Mucosa of rectum (tissue), 2 donors: ENCODE measurements at regions not wholly inside any gene's neighbourhood (a gene's known extent, or its start where the extent isn't known, plus 50 kb on each side); places are given as distances from the start of the nearest gene placed in this dataset.

ENCODE experiments used
- H3K27ac ChIP-seq, 2 donors: one replicate each; pipeline ENCODE4 v1.7.0; 2013; ENCODE audit warnings: inconsistent platforms in 2 of 2, low read depth in 2 of 2, low read length in 2 of 2
- H3K27me3 ChIP-seq, 2 donors: one replicate each; pipeline ENCODE4 v1.7.0; 2013; ENCODE audit warnings: low read length in 2 of 2; ENCODE audit not compliant: control insufficient read depth in 2 of 2, insufficient read depth in 2 of 2
- H3K36me3 ChIP-seq, 2 donors: one replicate each; pipeline ENCODE4 v1.7.0; 2013; ENCODE audit warnings: low read length in 2 of 2; ENCODE audit not compliant: control insufficient read depth in 2 of 2, insufficient read depth in 2 of 2
- H3K4me1 ChIP-seq, 2 donors: one replicate each; pipeline ENCODE4 v1.7.0; 2013; ENCODE audit warnings: low read length in 2 of 2, mild to moderate bottlenecking in 1 of 2; ENCODE audit not compliant: control insufficient read depth in 2 of 2, insufficient read depth in 2 of 2
- H3K4me3 ChIP-seq, 2 donors: one replicate each; pipeline ENCODE4 v1.7.0; 2013; ENCODE audit warnings: low read length in 2 of 2
- H3K9ac ChIP-seq, 2 donors: one replicate each; pipeline ENCODE4 v1.7.0; 2013; ENCODE audit warnings: low read length in 2 of 2, low read depth in 1 of 2, mild to moderate bottlenecking in 1 of 2
- H3K9me3 ChIP-seq, 2 donors: one replicate each; pipeline ENCODE4 v1.7.0; 2013; ENCODE audit warnings: low read length in 2 of 2; ENCODE audit not compliant: control insufficient read depth in 2 of 2
- donor health status: healthy.
- donor health status: Normal muscosa, but diverticular disease.

GRCh38 chr11:11113626-11114025 is 239.4 kb downstream of the CSNK2A3 start:
- H3K27ac ChIP-seq = no peak overlapping the region
- no peak overlapping the region for H3K4me3 ChIP-seq
- H3K27me3 ChIP-seq = no peaks in the 10 kb centered on the region
- H3K36me3 ChIP-seq = no peaks in the 10 kb centered on the region
- no peak overlapping the region for H3K9ac ChIP-seq
- H3K4me1 ChIP-seq = no peaks in the 10 kb centered on the region
- no peaks in the 10 kb centered on the region for H3K9me3 ChIP-seq

GRCh38 chr11:11108026-11108425 is 245.0 kb downstream of the CSNK2A3 start:
- Histone ChIP-seq H3K27me3 (no peaks in the 10 kb centered on the region), H3K27ac (no peak overlapping the region)

GRCh38 chr11:11107076-11107723 is 245.8 kb downstream of the CSNK2A3 start:
- no peak overlapping the region for H3K27ac ChIP-seq
- no peaks in the 10 kb centered on the region for H3K4me1 ChIP-seq
- no peaks in the 10 kb centered on the region for H3K27me3 ChIP-seq
- no peak overlapping the region for H3K9ac ChIP-seq
- no peaks in the 10 kb centered on the region for H3K36me3 ChIP-seq
- peaks cover 0 to 2% of the 10 kb centered on the region in 2 donors for H3K9me3 ChIP-seq
- H3K4me3 ChIP-seq = no peak overlapping the region

More at GRCh38 chr11:11108026-11108425, 245.0 kb downstream of the CSNK2A3 start:
- Histone ChIP-seq H3K4me1 (no peaks in the 10 kb centered on the region), H3K9ac (no peak overlapping the region), H3K9me3 (no peaks in the 10 kb centered on the region), H3K4me3 (no peak overlapping the region), H3K36me3 (no peaks in the 10 kb centered on the region)

GRCh38 chr11:11105361-11105760 is 247.5 kb upstream of the ZBED5 start:
- Histone ChIP-seq H3K9me3 (peaks cover 0 to 2% of the 10 kb centered on the region in 2 donors), H3K9ac (no peak overlapping the region), H3K4me1 (no peaks in the 10 kb centered on the region), H3K27me3 (no peaks in the 10 kb centered on the region), H3K27ac (no peak overlapping the region), H3K36me3 (no peaks in the 10 kb centered on the region), H3K4me3 (no peak overlapping the region)

- no peaks in the 10 kb centered on the region for H3K4me1 ChIP-seq
- no peaks in the 10 kb centered on the region for H3K36me3 ChIP-seq
- no peak overlapping the region for H3K9ac ChIP-seq
- no peak overlapping the region for H3K27ac ChIP-seq
- H3K9me3 ChIP-seq = peaks cover 0 to 5% of the 10 kb centered on the region in 2 donors
- H3K27me3 ChIP-seq = no peaks in the 10 kb centered on the region
- H3K4me3 ChIP-seq = no peak overlapping the region
Observed at GRCh38 chr11:11095831-11096723, 238.2 kb upstream of the ZBED5 start.

- H3K4me3 ChIP-seq = no peak overlapping the region
- no peaks in the 10 kb centered on the region for H3K4me1 ChIP-seq
- H3K9ac ChIP-seq = no peak overlapping the region
- H3K36me3 ChIP-seq = no peaks in the 10 kb centered on the region
- H3K9me3 ChIP-seq = peaks cover 0 to 8% of the 10 kb centered on the region in 2 donors
- H3K27me3 ChIP-seq = no peaks in the 10 kb centered on the region
- H3K27ac ChIP-seq = no peak overlapping the region
Observed at GRCh38 chr11:11090495-11090894, 232.6 kb upstream of the ZBED5 start.

GRCh38 chr11:11089805-11090204 is 232.0 kb upstream of the ZBED5 start:
- no peaks in the 10 kb centered on the region for H3K36me3 ChIP-seq
- no peaks in the 10 kb centered on the region for H3K4me1 ChIP-seq

GRCh38 chr11:11086979-11087378 is 229.1 kb upstream of the ZBED5 start:
- H3K9ac ChIP-seq = no peak overlapping the region
- H3K9me3 ChIP-seq = peaks cover 0 to 8% of the 10 kb centered on the region in 2 donors
- peaks cover 0 to 4% of the 10 kb centered on the region in 2 donors for H3K27me3 ChIP-seq
- H3K4me1 ChIP-seq = no peaks in the 10 kb centered on the region
- H3K4me3 ChIP-seq = no peak overlapping the region
- H3K27ac ChIP-seq = no peak overlapping the region
- no peaks in the 10 kb centered on the region for H3K36me3 ChIP-seq

More at GRCh38 chr11:11089805-11090204, 232.0 kb upstream of the ZBED5 start:
- no peak overlapping the region for H3K27ac ChIP-seq
- no peaks in the 10 kb centered on the region for H3K27me3 ChIP-seq
- H3K9ac ChIP-seq = no peak overlapping the region
- H3K4me3 ChIP-seq = no peak overlapping the region
- H3K9me3 ChIP-seq = peaks cover 0 to 8% of the 10 kb centered on the region in 2 donors

GRCh38 chr11:11085580-11085979 is 227.7 kb upstream of the ZBED5 start:
- Histone ChIP-seq H3K9me3 (no peaks in the 10 kb centered on the region), H3K27me3 (peaks cover 0 to 4% of the 10 kb centered on the region in 2 donors), H3K9ac (no peak overlapping the region), H3K4me1 (no peaks in the 10 kb centered on the region), H3K27ac (no peak overlapping the region), H3K36me3 (no peaks in the 10 kb centered on the region), H3K4me3 (no peak overlapping the region)

- no peak overlapping the region for H3K9ac ChIP-seq
- H3K36me3 ChIP-seq = no peaks in the 10 kb centered on the region
- H3K27ac ChIP-seq = no peak overlapping the region
- no peaks in the 10 kb centered on the region for H3K9me3 ChIP-seq
- H3K27me3 ChIP-seq = peaks cover 0 to 4% of the 10 kb centered on the region in 2 donors
- H3K4me1 ChIP-seq = no peaks in the 10 kb centered on the region
- no peak overlapping the region for H3K4me3 ChIP-seq
Observed at GRCh38 chr11:11084337-11084736, 226.5 kb upstream of the ZBED5 start.
